Neuronal stem cell (in vitro differentiated cells): ENCODE measurements at regions not wholly inside any gene's neighbourhood (a gene's known extent, or its start where the extent isn't known, plus 50 kb on each side); places are given as distances from the start of the nearest gene placed in this dataset.
A peak's percentile ranks its signal among the peaks of the same experiment; 100 is the strongest.
"Not testable (repeated sequence)": the region's sequence is repeated elsewhere in the genome, so short reads cannot be mapped to it uniquely, and the experiment has no call there.

Experiments
- DNase-seq: peaks from one replicate; pipeline ENCODE4 v3.0.0-alpha.2; 2013; ENCODE audit warnings: low spot score
- H2AFZ ChIP-seq: one replicate; pipeline ENCODE4 v1.6.1; 2013; ENCODE audit warnings: mild to moderate bottlenecking, low read length, inconsistent platforms
- H2AK5ac ChIP-seq: 2 replicates; pipeline ENCODE4 v1.6.1; 2013; ENCODE audit warnings: low read depth, mild to moderate bottlenecking, inconsistent platforms, low read length, moderate library complexity, mixed read lengths
- H2BK120ac ChIP-seq: 2 replicates; pipeline ENCODE4 v1.6.1; 2013; ENCODE audit warnings: low read depth, mild to moderate bottlenecking, inconsistent platforms, low read length, moderate library complexity, mixed read lengths
- H2BK12ac ChIP-seq: one replicate; pipeline ENCODE4 v1.6.1; 2013; ENCODE audit warnings: low read length, inconsistent platforms
- H2BK15ac ChIP-seq: 2 replicates; pipeline ENCODE4 v1.6.1; 2013; ENCODE audit warnings: mild to moderate bottlenecking, low read length, inconsistent platforms, mixed read lengths
- H2BK5ac ChIP-seq: one replicate; pipeline ENCODE4 v1.6.1; 2013; ENCODE audit warnings: inconsistent platforms, mild to moderate bottlenecking, low read length, moderate library complexity
- H3K14ac ChIP-seq: one replicate; pipeline ENCODE4 v1.6.1; 2013; ENCODE audit warnings: low read length, inconsistent platforms
- H3K18ac ChIP-seq: 2 replicates; pipeline ENCODE4 v1.6.1; 2013; ENCODE audit warnings: low read length, inconsistent platforms
- H3K23ac ChIP-seq: 2 replicates; pipeline ENCODE4 v1.6.1; 2013; ENCODE audit warnings: low read depth, mild to moderate bottlenecking, mixed read lengths, low read length, inconsistent platforms; ENCODE audit not compliant: poor library complexity
- H3K27ac ChIP-seq: replicated peaks from 3 replicates; pipeline ENCODE4 v1.5.1; 2013; ENCODE audit warnings: low read length, inconsistent platforms
- H3K27me3 ChIP-seq, 3 experiments: 2 replicates each; pipeline ENCODE4 v1.6.1; 2013; ENCODE audit warnings: low read length in 3 of 3, mild to moderate bottlenecking in 2 of 3, inconsistent platforms in 1 of 3, low read depth in 1 of 3, mixed read lengths in 1 of 3, moderate library complexity in 1 of 3; ENCODE audit not compliant: control insufficient read depth in 3 of 3, insufficient read depth in 3 of 3
- H3K36me3 ChIP-seq, 2 donors: replicated peaks in 1 of 2; 2 replicates each; pipeline ENCODE4 v1.6.1; 2013; ENCODE audit warnings: low read length in 2 of 2; ENCODE audit not compliant: control insufficient read depth in 2 of 2, insufficient read depth in 2 of 2
- H3K4ac ChIP-seq: 2 replicates; pipeline ENCODE4 v1.6.1; 2013; ENCODE audit warnings: inconsistent platforms, mild to moderate bottlenecking, low read length, moderate library complexity
- H3K4me1 ChIP-seq, 2 donors: 1 replicate in 1 of 2; 2 replicates in 1 of 2; pipeline ENCODE4 v1.6.1; 2013; ENCODE audit warnings: low read length in 2 of 2, low read depth in 1 of 2; ENCODE audit not compliant: control insufficient read depth in 2 of 2, insufficient read depth in 1 of 2
- H3K4me2 ChIP-seq: one replicate; pipeline ENCODE4 v1.6.1; 2013; ENCODE audit warnings: mild to moderate bottlenecking, low read length, inconsistent platforms; ENCODE audit not compliant: insufficient read depth, poor library complexity, severe bottlenecking
- H3K4me3 ChIP-seq, 2 donors: 2 replicates each; pipeline ENCODE4 v1.5.1; 2013; ENCODE audit warnings: low read length in 2 of 2, mild to moderate bottlenecking in 2 of 2, inconsistent platforms in 1 of 2, moderate library complexity in 1 of 2
- H3K79me1 ChIP-seq: one replicate; pipeline ENCODE4 v1.6.1; 2013; ENCODE audit warnings: low read depth, mild to moderate bottlenecking, inconsistent platforms, low read length, moderate library complexity
- H3K9ac ChIP-seq: one replicate; pipeline ENCODE4 v1.6.1; 2013; ENCODE audit warnings: mild to moderate bottlenecking, low read depth, low read length, inconsistent platforms; ENCODE audit not compliant: poor library complexity
- H3K9me3 ChIP-seq, 2 donors: replicated peaks in 1 of 2; 2 replicates each; pipeline versions ENCODE3 to v1.6.1; 2013; ENCODE audit warnings: low read length in 2 of 2, mild to moderate bottlenecking in 2 of 2, inconsistent platforms in 1 of 2, low read depth in 1 of 2, mixed read lengths in 1 of 2, moderate library complexity in 1 of 2; ENCODE audit not compliant: control insufficient read depth in 2 of 2, insufficient read depth in 1 of 2
- H4K8ac ChIP-seq: one replicate; pipeline ENCODE4 v1.6.1; 2013; ENCODE audit warnings: low read depth, mild to moderate bottlenecking, inconsistent platforms, low read length, moderate library complexity
- H4K91ac ChIP-seq: one replicate; pipeline ENCODE4 v1.6.1; 2013; ENCODE audit warnings: low read length, low read depth, mild to moderate bottlenecking, inconsistent platforms; ENCODE audit not compliant: poor library complexity
- WGBS, 2 donors: extraction: QIAGEN DNeasy Blood & Tissue Kit; methylation state at CpG; one replicate each; pipeline ENCODE4 v1.1.7; 2013; ENCODE audit warnings: missing lambda C conversion rate in 2 of 2, mixed read lengths in 1 of 2; ENCODE audit not compliant: insufficient read length in 2 of 2, insufficient replicate concordance in 1 of 2; ENCODE audit errors: extremely low coverage in 2 of 2; 5-methylcytosine and 5-hydroxymethylcytosine counted together

- H3K23ac ChIP-seq, H3K4ac ChIP-seq, H3K27ac ChIP-seq, H2AK5ac ChIP-seq, H2AFZ ChIP-seq, H3K4me3 ChIP-seq, H3K36me3 ChIP-seq, H3K27me3 ChIP-seq, H2BK15ac ChIP-seq, H3K4me2 ChIP-seq, H3K4me1 ChIP-seq, H3K14ac ChIP-seq, H2BK12ac ChIP-seq, H2BK120ac ChIP-seq, H2BK5ac ChIP-seq, H4K8ac ChIP-seq, H3K9ac ChIP-seq, H3K9me3 ChIP-seq, H3K18ac ChIP-seq, DNase-seq, H3K79me1 ChIP-seq, H4K91ac ChIP-seq: not testable (repeated sequence)
- WGBS, 2 donors: no CpG with 5 or more reads among the region's 3 CpGs
These were observed 54.8 kb upstream of the ZNF30 start for GRCh38 chr19:34871911-34872310.

GRCh38 chr19:34867631-34868030 lies 59.1 kb upstream of the ZNF30 start:
- no peak overlapping the region for H2BK12ac ChIP-seq

GRCh38 chr19:34865225-34865624 lies 61.5 kb upstream of the ZNF30 start:
- not testable (repeated sequence) for DNase-seq, H3K36me3 ChIP-seq, H3K27ac ChIP-seq, H2BK120ac ChIP-seq, H4K91ac ChIP-seq, H3K18ac ChIP-seq, H2AFZ ChIP-seq, H3K9me3 ChIP-seq, H2BK12ac ChIP-seq, H3K9ac ChIP-seq, H2AK5ac ChIP-seq, H3K4me1 ChIP-seq, H2BK5ac ChIP-seq, H2BK15ac ChIP-seq, H3K4me2 ChIP-seq, H3K23ac ChIP-seq, H3K27me3 ChIP-seq, H3K4me3 ChIP-seq, H4K8ac ChIP-seq, H3K4ac ChIP-seq, H3K79me1 ChIP-seq, H3K14ac ChIP-seq
- no CpG with 5 or more reads among the region's 2 CpGs for WGBS, 2 donors

More at GRCh38 chr19:34867631-34868030, 59.1 kb upstream of the ZNF30 start:
- Histone ChIP-seq H3K27me3 (no peaks in the 10 kb centered on the region), H3K18ac (no peak overlapping the region), H4K8ac (no peak overlapping the region), H3K4me2 (no peak overlapping the region), H3K4ac (no peak overlapping the region), H3K36me3 (peaks cover 0 to 2% of the 10 kb centered on the region in 2 donors), H3K9me3 (peaks cover 0 to 7% of the 10 kb centered on the region in 2 donors), H2AFZ (no peak overlapping the region), H3K14ac (no peak overlapping the region), H3K23ac (no peak overlapping the region), H3K9ac (no peak overlapping the region), H2BK5ac (no peak overlapping the region), H2BK120ac (no peak overlapping the region), H3K27ac (no peak overlapping the region), H4K91ac (no peak overlapping the region), H2BK15ac (no peak overlapping the region), H3K79me1 (peaks cover 2% of the 10 kb centered on the region), H2AK5ac (no peak overlapping the region), H3K4me3 (no peak overlapping the region), H3K4me1 (no peaks in the 10 kb centered on the region)
- DNase-seq: no peak
- WGBS, 2 donors: no CpG with 5 or more reads among the region's 4 CpGs

- H4K8ac ChIP-seq, H3K23ac ChIP-seq, H3K18ac ChIP-seq, H2BK5ac ChIP-seq, H3K79me1 ChIP-seq, H3K36me3 ChIP-seq, H2BK12ac ChIP-seq, H3K9ac ChIP-seq, H2BK120ac ChIP-seq, DNase-seq, H3K27ac ChIP-seq, H3K4ac ChIP-seq, H4K91ac ChIP-seq, H3K9me3 ChIP-seq, H3K14ac ChIP-seq, H2BK15ac ChIP-seq, H2AK5ac ChIP-seq, H3K4me1 ChIP-seq, H3K27me3 ChIP-seq: not testable (repeated sequence)
- peak overlapping the region; percentile 26 for H3K4me2 ChIP-seq
- no CpG with 5 or more reads among the region's 34 CpGs for WGBS, 2 donors
- H3K4me3 ChIP-seq: peak overlapping the region; percentile 43 to 73
- H2AFZ ChIP-seq: peak overlapping the region; percentile 78
These were observed 66.6 kb upstream of the ZNF30 start for GRCh38 chr19:34859823-34860736.
